ENCODE measurements at regions not wholly inside any gene's neighbourhood (a gene's known extent, or its start where the extent isn't known, plus 50 kb on each side); places are given as distances from the start of the nearest gene placed in this dataset.

DNA sequence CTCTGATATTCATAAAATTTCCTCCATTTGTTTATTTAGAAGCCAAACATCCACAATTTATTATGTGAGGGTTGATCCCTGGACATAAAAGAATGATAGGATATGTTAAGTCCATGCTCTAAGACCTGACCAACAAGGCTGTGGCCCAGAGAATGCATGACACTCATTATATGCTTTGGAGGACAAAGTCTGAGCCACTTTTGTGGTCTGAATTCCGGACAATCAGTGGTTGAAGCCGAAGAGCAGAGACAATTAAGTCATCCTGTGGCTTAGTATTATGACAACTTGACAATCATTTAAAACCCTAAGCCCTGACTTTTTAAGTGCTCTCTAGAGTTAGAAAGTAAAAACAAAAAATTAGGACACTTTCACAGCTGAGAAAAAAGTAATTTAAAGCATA, 483.3 kb downstream of the PLCL1 start:
- DNase-seq (ENCODE audit: low read depth, low spot score), result no peak
- POLR2A ChIA-PET, result no interaction called here
- CTCF ChIA-PET, result no interaction called here

DNA sequence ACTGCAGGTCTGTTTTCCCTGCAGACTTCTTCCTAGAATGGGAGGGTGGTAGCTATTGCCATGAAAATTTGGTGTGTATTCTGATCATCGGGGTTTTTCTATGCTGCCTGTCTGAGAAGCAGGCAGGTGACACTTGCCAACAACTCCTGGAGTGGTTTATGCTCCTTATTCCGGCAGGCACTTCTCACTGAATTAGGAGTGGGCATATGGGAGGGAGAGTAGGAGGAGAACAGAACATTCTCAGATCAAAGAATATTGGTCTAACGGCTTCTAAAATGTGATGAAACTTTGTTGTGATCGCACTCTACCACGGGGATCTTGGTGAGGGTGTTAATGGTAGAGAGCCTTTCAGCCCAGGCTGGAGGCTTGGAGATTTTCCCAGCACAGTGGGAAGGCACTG, 480.8 kb downstream of the PLCL1 start:
- H3K9me3 ChIP-seq (ENCODE audit: control insufficient read depth, insufficient read depth, low read length), result no peaks in the 10 kb centered on the region
- ChIA-PET CTCF (interaction anchor here (1.3 kb wide), 1 partner anchor 472 kb away, joined by 3 read pairs; no protein-coding TSS in a partner anchor), POLR2A (no interaction called here)
- no peak overlapping the region for H3K4me3 ChIP-seq (ENCODE audit: low read depth, low read length)
- TF ChIP-seq, protein P1, sequence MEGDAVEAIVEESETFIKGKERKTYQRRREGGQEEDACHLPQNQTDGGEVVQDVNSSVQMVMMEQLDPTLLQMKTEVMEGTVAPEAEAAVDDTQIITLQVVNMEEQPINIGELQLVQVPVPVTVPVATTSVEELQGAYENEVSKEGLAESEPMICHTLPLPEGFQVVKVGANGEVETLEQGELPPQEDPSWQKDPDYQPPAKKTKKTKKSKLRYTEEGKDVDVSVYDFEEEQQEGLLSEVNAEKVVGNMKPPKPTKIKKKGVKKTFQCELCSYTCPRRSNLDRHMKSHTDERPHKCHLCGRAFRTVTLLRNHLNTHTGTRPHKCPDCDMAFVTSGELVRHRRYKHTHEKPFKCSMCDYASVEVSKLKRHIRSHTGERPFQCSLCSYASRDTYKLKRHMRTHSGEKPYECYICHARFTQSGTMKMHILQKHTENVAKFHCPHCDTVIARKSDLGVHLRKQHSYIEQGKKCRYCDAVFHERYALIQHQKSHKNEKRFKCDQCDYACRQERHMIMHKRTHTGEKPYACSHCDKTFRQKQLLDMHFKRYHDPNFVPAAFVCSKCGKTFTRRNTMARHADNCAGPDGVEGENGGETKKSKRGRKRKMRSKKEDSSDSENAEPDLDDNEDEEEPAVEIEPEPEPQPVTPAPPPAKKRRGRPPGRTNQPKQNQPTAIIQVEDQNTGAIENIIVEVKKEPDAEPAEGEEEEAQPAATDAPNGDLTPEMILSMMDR (IDR thresholded peaks at IDR 0.05; ENCODE audit: low read depth, low read length), result no peak
- H3K27me3 ChIP-seq (ENCODE audit: control insufficient read depth, insufficient read depth, low read length), result no peaks in the 10 kb centered on the region
- H3K27ac ChIP-seq (ENCODE audit: low read depth, low read length), result no peak overlapping the region
- no peak for DNase-seq (ENCODE audit: low read depth, low spot score)

More for the DNA sequence above, 483.3 kb downstream of the PLCL1 start:
- no peaks in the 10 kb centered on the region for H3K27me3 ChIP-seq (ENCODE audit: control insufficient read depth, insufficient read depth, low read length)
- TF ChIP-seq, protein P1 (IDR thresholded peaks at IDR 0.05; ENCODE audit: low read depth, low read length), result no peak
- no peak overlapping the region for H3K4me3 ChIP-seq (ENCODE audit: low read depth, low read length)
- no peaks in the 10 kb centered on the region for H3K9me3 ChIP-seq (ENCODE audit: control insufficient read depth, insufficient read depth, low read length)
- no peak overlapping the region for H3K27ac ChIP-seq (ENCODE audit: low read depth, low read length)

DNA sequence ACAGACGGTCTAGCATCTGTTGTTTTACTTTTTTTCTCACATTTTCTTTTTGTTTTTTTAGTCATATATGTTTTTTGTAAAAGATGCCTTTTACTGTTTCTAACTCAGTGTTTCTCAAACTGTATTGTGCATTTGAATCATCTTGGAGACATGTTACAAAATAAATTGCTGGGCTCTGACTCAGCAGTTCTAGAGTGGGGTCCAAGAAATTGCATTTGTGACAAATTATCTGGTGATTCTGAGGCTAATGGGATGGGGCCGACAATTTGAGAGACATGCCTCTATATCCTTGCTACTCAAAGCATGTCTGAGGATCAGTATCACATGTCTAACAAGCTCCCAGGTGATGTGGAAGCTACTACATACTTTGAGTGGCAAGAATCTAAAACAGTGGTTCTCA, 478.8 kb downstream of the PLCL1 start:
- Histone ChIP-seq H3K27ac (ENCODE audit: low read depth, low read length) (no peak overlapping the region), H3K27me3 (ENCODE audit: control insufficient read depth, insufficient read depth, low read length) (no peaks in the 10 kb centered on the region), H3K4me3 (ENCODE audit: low read depth, low read length) (no peak overlapping the region), H3K9me3 (ENCODE audit: control insufficient read depth, insufficient read depth, low read length) (no peaks in the 10 kb centered on the region)
- ChIA-PET CTCF (interaction anchor here (0.8 kb wide), 1 partner anchor 14 kb away, joined by 5 read pairs; no protein-coding TSS in a partner anchor), POLR2A (no interaction called here)
- TF ChIP-seq, protein P1 (IDR thresholded peaks at IDR 0.05; ENCODE audit: low read depth, low read length), result no peak
- no peak for DNase-seq (ENCODE audit: low read depth, low spot score)

DNA sequence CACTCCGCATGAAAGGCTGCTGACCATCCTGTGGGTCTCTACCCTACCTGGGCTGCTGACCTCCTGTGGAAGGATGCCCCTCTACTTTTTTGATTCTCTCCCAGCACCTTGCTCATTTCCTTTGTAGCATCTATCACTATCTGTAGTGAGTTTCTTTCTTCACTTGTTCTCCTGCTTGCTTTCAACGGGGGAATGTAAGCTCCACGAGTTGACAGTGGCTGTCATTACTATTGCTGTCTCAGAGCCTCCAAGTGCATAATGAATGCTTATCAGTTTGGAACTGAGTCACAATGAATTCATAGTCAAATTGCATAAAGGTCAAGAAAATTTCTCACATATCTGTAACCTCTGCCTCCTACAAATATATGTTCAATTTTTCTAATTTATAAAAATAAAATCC, 477.7 kb downstream of the PLCL1 start:
- TF ChIP-seq, protein P1 (IDR thresholded peaks at IDR 0.05; ENCODE audit: low read depth, low read length), result no peak
- DNase-seq (ENCODE audit: low read depth, low spot score), result no peak
- Histone ChIP-seq H3K4me3 (ENCODE audit: low read depth, low read length) (no peak overlapping the region), H3K9me3 (ENCODE audit: control insufficient read depth, insufficient read depth, low read length) (no peaks in the 10 kb centered on the region), H3K27ac (ENCODE audit: low read depth, low read length) (no peak overlapping the region), H3K27me3 (ENCODE audit: control insufficient read depth, insufficient read depth, low read length) (no peaks in the 10 kb centered on the region)
- CTCF ChIA-PET, result interaction anchor here (0.8 to 1.3 kb wide), 2 partner anchors 15 to 27 kb away, joined by 5 to 6 read pairs; no protein-coding TSS in a partner anchor
- POLR2A ChIA-PET, result no interaction called here

DNA sequence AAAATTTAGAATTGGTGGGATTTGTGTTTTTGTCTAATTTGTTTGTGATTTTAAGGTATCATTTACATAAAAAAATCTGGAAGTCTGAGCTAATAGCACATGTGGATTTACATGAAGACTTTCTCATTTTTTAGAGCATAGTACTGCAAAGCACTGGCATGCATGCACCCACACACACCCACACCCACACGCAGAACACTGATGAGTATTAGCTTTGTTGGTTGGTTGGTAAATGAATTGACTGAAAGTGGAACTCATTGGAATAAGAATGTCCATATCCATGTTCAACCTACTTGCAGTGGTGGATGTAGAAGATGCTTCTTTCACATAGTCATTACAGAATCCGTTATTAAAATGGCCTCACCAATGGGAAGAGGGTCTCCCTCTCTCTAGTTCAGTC, 475.8 kb downstream of the PLCL1 start:
- CTCF ChIA-PET, result interaction anchor here (2.4 to 2.8 kb wide), 2 partner anchors 17 to 29 kb away, joined by 8 to 13 read pairs; no protein-coding TSS in a partner anchor
- H3K4me3 ChIP-seq (ENCODE audit: low read depth, low read length), result no peak overlapping the region
- DNase-seq (ENCODE audit: low read depth, low spot score), result no peak
- no peaks in the 10 kb centered on the region for H3K9me3 ChIP-seq (ENCODE audit: control insufficient read depth, insufficient read depth, low read length)
- TF ChIP-seq, protein P1 (IDR thresholded peaks at IDR 0.05; ENCODE audit: low read depth, low read length), result no peak
- H3K27ac ChIP-seq (ENCODE audit: low read depth, low read length), result no peak overlapping the region
- no peaks in the 10 kb centered on the region for H3K27me3 ChIP-seq (ENCODE audit: control insufficient read depth, insufficient read depth, low read length)
- POLR2A ChIA-PET, result no interaction called here

Data from AG04450 (cell line).